ENCODE measurements at regions not wholly inside any gene's neighbourhood (a gene's known extent, or its start where the extent isn't known, plus 50 kb on each side); places are given as distances from the start of the nearest gene placed in this dataset.

- TF ChIP-seq CTCF (IDR thresholded peaks at IDR 0.05) (no peak), POLR2A (IDR thresholded peaks at IDR 0.05) (no peak)
Observed at GRCh38 chr15:77834276-77834990, 201.7 kb upstream of the LINGO1 start.

Data from ovary (tissue), 3 donors.